SW 1271 (cell line): ENCODE measurements at regions not wholly inside any gene's neighbourhood (a gene's known extent, or its start where the extent isn't known, plus 50 kb on each side); places are given as distances from the start of the nearest gene placed in this dataset.
"Not testable (repeated sequence)": the region's sequence is repeated elsewhere in the genome, so short reads cannot be mapped to it uniquely, and the experiment has no call there.

Experiments used
- DNase-seq, 2 experiments: peaks; one replicate each; lab custom pipeline; 2025; lab: John Stamatoyannopoulos, UW

GRCh38 chr7:68082961-68083657 is 1086.5 kb downstream of the TYW1 start:
- not testable (repeated sequence) for DNase-seq

DNA sequence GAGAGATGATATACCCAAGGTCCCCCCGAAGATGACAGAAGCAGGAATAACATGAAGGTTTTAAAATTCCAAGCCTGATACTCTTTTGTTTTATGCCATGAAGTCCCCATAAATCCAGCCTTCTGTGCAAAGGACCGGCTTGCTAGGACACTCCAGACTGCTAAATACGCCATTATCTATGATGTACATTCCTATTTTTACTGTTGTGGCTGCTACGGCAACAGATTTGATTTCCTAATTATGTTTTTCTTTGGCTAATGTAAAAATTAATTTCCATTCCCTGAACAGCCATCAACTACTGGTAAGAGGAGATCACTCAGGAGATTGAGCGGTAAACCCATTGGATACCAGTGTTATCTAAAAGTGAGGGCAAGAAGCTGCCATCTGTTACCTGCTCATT is 1090.8 kb downstream of the TYW1 start:
- DNase-seq = no peak

DNA sequence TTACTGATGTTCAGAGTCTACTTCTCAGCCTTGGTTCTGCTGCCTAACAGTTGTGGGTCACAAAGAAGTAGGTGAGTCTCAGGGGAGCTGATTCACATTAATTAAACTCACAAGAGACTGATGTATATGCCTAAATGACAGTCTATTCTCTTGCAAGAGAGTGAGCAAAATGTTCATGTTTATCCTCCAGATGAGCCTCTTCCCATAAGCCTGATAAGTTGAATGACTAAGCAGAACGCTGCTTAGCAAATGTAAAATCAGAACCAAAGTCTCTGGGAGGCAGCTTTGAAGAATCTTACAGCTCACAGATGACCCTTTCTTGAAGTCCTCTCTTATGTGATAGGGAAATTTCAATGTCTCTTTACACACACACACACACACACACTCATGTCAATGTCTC is 1092.2 kb downstream of the TYW1 start:
- no peak for DNase-seq

DNA sequence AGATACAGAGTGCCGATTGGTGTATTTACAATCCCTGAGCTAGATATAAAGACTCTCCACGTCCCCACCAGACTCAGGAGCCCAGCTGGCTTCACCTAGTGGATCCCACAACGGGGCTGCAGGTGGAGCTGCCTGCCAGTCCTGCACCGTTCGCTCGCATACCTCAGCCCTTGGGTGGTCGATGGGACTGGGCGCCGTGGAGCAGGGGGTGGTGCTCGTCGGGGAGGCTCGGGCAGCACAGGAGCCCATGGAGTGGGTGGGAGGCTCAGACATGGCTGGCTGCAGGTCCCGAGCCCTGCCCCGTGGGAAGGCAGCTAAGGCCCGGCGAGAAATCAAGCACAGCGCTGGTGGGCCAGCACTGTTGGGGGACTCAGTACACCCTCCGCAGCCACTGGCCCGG is 1093.6 kb downstream of the TYW1 start:
- not testable (repeated sequence) for DNase-seq

DNA sequence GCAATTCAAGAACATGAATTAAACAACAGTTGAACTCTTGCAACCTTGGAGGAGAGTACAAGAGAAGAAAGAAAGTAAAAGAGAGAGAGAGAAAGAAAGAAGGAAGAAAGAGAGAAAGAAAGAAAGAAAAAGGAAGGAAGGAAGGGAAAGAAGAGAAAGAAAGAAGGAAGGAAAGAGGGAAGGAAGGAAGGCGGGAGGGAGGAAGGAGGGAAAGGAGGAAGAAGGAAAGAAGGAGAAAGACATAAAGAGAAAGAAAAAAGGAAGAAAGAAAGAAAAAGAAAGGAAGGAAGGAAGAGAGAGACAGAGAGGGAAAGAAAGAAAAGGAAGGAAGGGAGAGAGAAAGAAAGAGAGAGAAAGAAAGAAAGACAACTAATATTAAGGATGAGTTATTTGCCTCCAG is 1106.7 kb downstream of the TYW1 start:
- DNase-seq = no peak

- no peak for DNase-seq
These were observed 1110.6 kb downstream of the TYW1 start for GRCh38 chr7:68107261-68107660.

- DNase-seq = no peak
These were observed 1111.3 kb downstream of the TYW1 start for GRCh38 chr7:68107968-68108367.

GRCh38 chr7:68109299-68109698 is 1112.7 kb downstream of the TYW1 start:
- DNase-seq = no peak

- DNase-seq = no peak
These were observed 1122.8 kb downstream of the TYW1 start for GRCh38 chr7:68119411-68119810.

DNA sequence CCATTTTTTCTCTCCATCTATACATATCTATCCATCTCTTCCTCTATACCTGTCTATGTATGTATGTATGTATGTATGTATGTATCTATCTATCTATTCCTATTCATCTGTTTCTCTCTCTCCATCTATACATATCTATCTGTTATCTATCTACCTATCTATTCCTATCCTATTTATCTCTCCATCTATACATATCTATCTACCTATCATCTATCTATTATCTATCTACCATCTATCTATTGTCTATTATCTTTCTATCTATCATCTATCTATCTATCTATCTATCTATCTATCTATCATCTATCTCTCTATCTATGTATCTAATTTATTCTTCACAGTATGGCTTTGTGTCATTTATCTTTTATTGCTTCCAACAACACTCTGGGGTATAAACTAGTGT is 1124.4 kb downstream of the TYW1 start:
- no peak for DNase-seq

DNA sequence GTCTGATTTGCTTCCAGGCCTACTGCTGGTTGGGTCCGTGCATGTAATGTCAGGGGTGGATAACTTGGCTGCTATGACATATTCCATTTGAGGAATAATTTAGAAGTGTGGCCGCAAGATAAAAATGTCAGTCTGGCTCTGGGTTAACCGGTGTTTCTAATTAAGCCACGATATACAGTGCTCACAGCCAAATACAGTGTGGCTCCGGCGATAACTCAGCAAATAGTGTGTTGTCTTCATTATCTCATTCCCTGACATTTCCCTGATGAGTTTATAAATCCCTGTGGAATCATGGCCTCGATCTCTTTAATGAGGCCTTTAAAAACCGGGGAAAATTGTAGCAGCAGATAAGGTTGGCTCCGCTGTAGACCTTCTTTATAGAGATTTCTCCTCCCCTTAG is 1125.0 kb downstream of the TYW1 start:
- no peak for DNase-seq

- no peak for DNase-seq
These were observed 1126.2 kb downstream of the TYW1 start for GRCh38 chr7:68122801-68123200.

GRCh38 chr7:68125168-68125567 is 1128.5 kb downstream of the TYW1 start:
- no peak for DNase-seq

GRCh38 chr7:68133045-68133444 is 1136.4 kb downstream of the TYW1 start:
- DNase-seq = no peak

DNA sequence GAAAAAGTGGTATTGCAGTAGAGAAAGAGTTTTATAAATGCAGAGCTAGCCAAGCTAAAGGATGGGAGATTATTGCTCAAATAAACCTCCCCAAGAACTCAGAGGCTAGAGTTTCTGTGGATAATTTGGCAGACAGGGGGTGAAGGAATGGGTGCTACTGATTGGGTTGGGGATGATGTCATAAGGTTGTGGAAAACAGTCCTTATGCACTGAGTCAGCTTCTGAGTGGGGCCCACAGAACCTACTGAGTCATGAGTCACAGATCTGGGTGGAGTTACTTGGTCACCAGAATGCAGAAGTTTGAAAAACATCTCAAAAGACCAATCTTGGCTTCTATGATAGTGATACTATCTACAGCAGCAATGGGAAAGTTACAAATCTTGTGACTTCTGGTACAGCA is 1146.7 kb downstream of the TYW1 start:
- DNase-seq = no peak

- DNase-seq = no peak
These were observed 1150.3 kb downstream of the TYW1 start for GRCh38 chr7:68146983-68147382.

- DNase-seq = no peak
These were observed 1151.1 kb downstream of the TYW1 start for GRCh38 chr7:68147614-68148238.

- DNase-seq = no peak
These were observed 1151.8 kb downstream of the TYW1 start for GRCh38 chr7:68148440-68148839.

GRCh38 chr7:68152205-68152604 is 1155.6 kb downstream of the TYW1 start:
- no peak for DNase-seq

DNA sequence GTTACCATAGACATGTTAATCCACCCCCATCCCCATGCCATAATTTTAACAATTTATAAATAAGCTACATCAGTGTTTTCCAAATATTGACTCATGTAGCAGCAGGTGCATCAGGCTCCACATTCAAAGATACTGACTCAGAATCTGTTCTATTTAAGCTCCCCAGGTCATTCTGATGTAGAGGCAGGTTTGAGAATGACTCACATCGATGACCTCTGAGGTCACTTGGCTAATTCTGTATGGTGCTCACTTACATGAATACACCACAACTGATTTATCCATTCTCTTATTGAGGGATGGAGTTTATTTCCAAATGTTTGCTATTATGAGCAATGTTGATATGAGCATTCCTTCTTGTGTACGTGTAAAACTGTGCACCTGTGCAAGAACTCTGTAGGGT is 1159.0 kb downstream of the TYW1 start:
- no peak for DNase-seq

DNA sequence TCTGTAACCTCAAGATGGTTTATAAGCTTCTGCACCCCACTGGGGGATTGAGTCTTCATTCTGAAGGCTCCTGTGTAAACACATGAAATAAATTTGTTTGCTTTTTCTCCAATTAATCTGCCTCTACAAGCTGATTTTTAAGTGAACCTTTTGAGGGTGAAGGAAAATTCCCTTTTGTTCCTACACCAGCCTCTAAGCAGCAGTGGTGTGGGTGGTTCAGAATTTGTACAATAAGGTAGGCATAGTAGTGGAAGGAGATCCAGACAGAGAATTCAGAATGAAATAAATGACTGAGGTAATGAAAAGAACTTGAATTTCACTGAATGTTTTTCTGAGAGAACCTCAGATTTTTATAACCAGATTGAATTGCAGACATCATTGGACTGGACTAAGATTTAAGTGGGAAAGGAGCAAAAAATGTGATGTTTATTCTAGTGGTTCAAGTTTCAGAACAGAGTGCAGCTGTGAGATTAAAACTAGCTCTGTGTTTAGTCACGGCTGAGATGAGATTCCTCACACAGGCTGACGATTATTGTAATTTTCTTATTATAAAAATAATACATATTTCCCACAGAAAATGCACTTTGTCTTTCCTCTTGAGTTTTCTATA is 1162.2 kb downstream of the TYW1 start:
- no peak for DNase-seq

GRCh38 chr7:68162712-68163111 is 1166.1 kb downstream of the TYW1 start:
- DNase-seq = no peak

GRCh38 chr7:68166525-68166924 is 1169.9 kb downstream of the TYW1 start:
- DNase-seq = no peak

DNA sequence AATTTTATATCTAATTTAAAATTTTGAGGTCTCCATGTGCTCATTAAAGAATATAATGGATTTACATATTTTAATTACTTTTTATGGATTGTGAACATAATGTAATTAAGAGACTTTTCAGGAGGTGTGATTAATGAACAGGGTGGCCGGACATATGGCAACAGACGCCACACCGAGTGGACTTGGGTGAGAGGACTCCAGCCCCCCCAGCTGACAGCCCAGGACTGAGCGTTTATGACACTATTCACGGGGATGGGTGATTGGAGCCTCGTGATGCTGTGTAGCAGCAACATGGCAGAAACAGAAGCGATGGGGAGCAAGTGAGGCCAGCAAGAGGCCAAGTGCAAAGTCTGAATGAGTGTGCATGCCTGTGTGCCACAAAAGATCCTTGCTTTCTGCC is 1176.9 kb downstream of the TYW1 start:
- DNase-seq = no peak
